GM19467 (cell line): ENCODE measurements at regions not wholly inside any gene's neighbourhood (a gene's known extent, or its start where the extent isn't known, plus 50 kb on each side); places are given as distances from the start of the nearest gene placed in this dataset.
"Not testable (repeated sequence)": the region's sequence is repeated elsewhere in the genome, so short reads cannot be mapped to it uniquely, and the experiment has no call there.

ENCODE experiments used
- ATAC-seq: cut with Tn5 transposase; IDR thresholded peaks from one replicate; pipeline ENCODE4 v1.9.1; 2021; ENCODE audit warnings: mild to moderate bottlenecking, moderate library complexity; ENCODE audit not compliant: unreplicated experiment

- ATAC-seq = peak; percentile 73
These were observed 51.8 kb upstream of the MYB start for GRCh38 chr6:135129136-135129856.

- peak; percentile 82 for ATAC-seq
These were observed 52.7 kb upstream of the MYB start for GRCh38 chr6:135128268-135128914.

GRCh38 chr6:135126729-135127128 lies 54.4 kb upstream of the MYB start:
- ATAC-seq = no peak

GRCh38 chr6:135126034-135126433 lies 55.1 kb upstream of the MYB start:
- ATAC-seq = no peak

GRCh38 chr6:135121434-135121833 lies 59.7 kb upstream of the MYB start:
- no peak for ATAC-seq

- ATAC-seq = no peak
These were observed 62.9 kb upstream of the MYB start for GRCh38 chr6:135118134-135118730.

GRCh38 chr6:135117413-135117968 lies 62.9 kb upstream of the HBS1L start:
- no peak for ATAC-seq

GRCh38 chr6:135116571-135116970 lies 61.9 kb upstream of the HBS1L start:
- ATAC-seq = no peak

- no peak for ATAC-seq
These were observed 61.2 kb upstream of the HBS1L start for GRCh38 chr6:135115834-135116233.

GRCh38 chr6:135115411-135115810 lies 60.8 kb upstream of the HBS1L start:
- no peak for ATAC-seq

- ATAC-seq = peak; percentile 60
These were observed 59.9 kb upstream of the HBS1L start for GRCh38 chr6:135114355-135115145.

- no peak for ATAC-seq
These were observed 59.2 kb upstream of the HBS1L start for GRCh38 chr6:135113860-135114259.

- not testable (repeated sequence) for ATAC-seq
These were observed 58.3 kb upstream of the HBS1L start for GRCh38 chr6:135112951-135113350.

GRCh38 chr6:135110261-135110781 lies 55.7 kb upstream of the HBS1L start:
- ATAC-seq = not testable (repeated sequence)

GRCh38 chr6:135109761-135110160 lies 55.1 kb upstream of the HBS1L start:
- ATAC-seq = no peak

- no peak for ATAC-seq
These were observed 54.1 kb upstream of the HBS1L start for GRCh38 chr6:135108692-135109091.

GRCh38 chr6:135106611-135107010 lies 52.0 kb upstream of the HBS1L start:
- ATAC-seq = no peak

- no peak for ATAC-seq
These were observed 51.1 kb upstream of the HBS1L start for GRCh38 chr6:135105710-135106109.

GRCh38 chr6:135105299-135105698 lies 50.7 kb upstream of the HBS1L start:
- ATAC-seq = no peak
